K562 (cell line): ENCODE measurements at regions not wholly inside any gene's neighbourhood (a gene's known extent, or its start where the extent isn't known, plus 50 kb on each side); places are given as distances from the start of the nearest gene placed in this dataset.
A peak's percentile ranks its signal among the peaks of the same experiment; 100 is the strongest.

ENCODE experiments used
- AFF4 ChIP-seq: sonication (generic); formaldehyde crosslinking; IDR thresholded peaks from 2 replicates; pipeline ENCODE4 v1.8.0; 2023; ENCODE audit warnings: mild to moderate bottlenecking, missing genetic modification reagents
- ARID1B ChIP-seq: fragments of 450-650 bp; IDR thresholded peaks from 2 replicates; pipeline ENCODE4 v1.6.1; 2016; ENCODE audit warnings: antibody characterized with exemption, mild to moderate bottlenecking, inconsistent platforms
- BCL6 ChIP-seq: fragments of 250-450 bp; sonication (Bioruptor Pico); IDR thresholded peaks from 2 replicates; pipeline ENCODE4 v1.4.0; 2020
- CBFA2T3 ChIP-seq: fragments of 450-650 bp; IDR thresholded peaks from 2 replicates; pipeline ENCODE4 v1.6.1; 2017
- E2F1 ChIP-seq: sonication (generic); formaldehyde crosslinking; IDR thresholded peaks from 2 replicates; pipeline ENCODE4 v1.8.1; 2023; ENCODE audit warnings: mild to moderate bottlenecking, missing genetic modification reagents, moderate library complexity
- EWSR1 ChIP-seq: fragments of 450-650 bp; IDR thresholded peaks from 2 replicates; pipeline ENCODE4 v1.6.1; 2018; ENCODE audit warnings: borderline replicate concordance, mild to moderate bottlenecking, low read depth, moderate library complexity; ENCODE audit not compliant: partially characterized antibody
- GATA2 ChIP-seq: sonication (generic); formaldehyde crosslinking; IDR thresholded peaks from 2 replicates; pipeline ENCODE4 v1.4.0; 2020; ENCODE audit warnings: mild to moderate bottlenecking, missing genetic modification reagents
- HDAC3 ChIP-seq: fragments of 450-650 bp; IDR thresholded peaks from 2 replicates; pipeline ENCODE4 v1.6.1; 2018; ENCODE audit warnings: borderline replicate concordance, mild to moderate bottlenecking, moderate library complexity; ENCODE audit not compliant: partially characterized antibody
- JUND ChIP-seq, 2 experiments: IDR thresholded peaks; 2 replicates in 1 of 2; 3 replicates in 1 of 2; pipeline ENCODE4 v1.6.1; 2011; ENCODE audit warnings: borderline replicate concordance in 2 of 2, low read depth in 2 of 2, low read length in 2 of 2, improper control_type of control experiment in 1 of 2, missing biosample characterization in 1 of 2, missing genetic modification characterization in 1 of 2, missing genetic modification reagents in 1 of 2
- MTA3 ChIP-seq: fragments of 450-650 bp; formaldehyde crosslinking; IDR thresholded peaks from 2 replicates; pipeline ENCODE4 v1.6.1; 2017; ENCODE audit warnings: mild to moderate bottlenecking, borderline replicate concordance
- NFE2 ChIP-seq: IDR thresholded peaks from 2 replicates; pipeline ENCODE4 v1.6.1; 2014; ENCODE audit warnings: antibody characterized with exemption, low read depth
- NFE2L1 ChIP-seq: fragments of 450-650 bp; IDR thresholded peaks from 2 replicates; pipeline ENCODE4 v1.6.1; 2016; ENCODE audit warnings: missing genetic modification characterization, low read depth, mild to moderate bottlenecking, missing compliant biosample characterization, moderate library complexity, borderline replicate concordance
- TAL1 ChIP-seq: fragments of 450-650 bp; IDR thresholded peaks from 2 replicates; pipeline ENCODE4 v1.6.1; 2016; ENCODE audit warnings: mild to moderate bottlenecking
- TBP ChIP-seq: optimal IDR thresholded peaks from 2 replicates; pipeline ENCODE3; 2011; ENCODE audit warnings: low read depth, low read length, improper control_type of control experiment
- ZBTB26 ChIP-seq: fragments of 450-650 bp; formaldehyde crosslinking; IDR thresholded peaks from 2 replicates; pipeline ENCODE4 v1.4.0; 2022; ENCODE audit warnings: missing genetic modification characterization
- ZBTB33 ChIP-seq: sonication (generic); formaldehyde crosslinking; IDR thresholded peaks from 2 replicates; pipeline ENCODE4 v1.8.1; 2023; ENCODE audit warnings: mild to moderate bottlenecking, missing genetic modification reagents
- ZBTB7A ChIP-seq: IDR thresholded peaks from 2 replicates; pipeline ENCODE4 v1.6.1; 2011; ENCODE audit warnings: low read depth, mild to moderate bottlenecking, low read length, moderate library complexity, borderline replicate concordance; ENCODE audit not compliant: control insufficient read depth
- ZNF217 ChIP-seq: sonication (generic); formaldehyde crosslinking; IDR thresholded peaks from 2 replicates; pipeline ENCODE4 v1.8.0; 2022; ENCODE audit warnings: mild to moderate bottlenecking, missing genetic modification reagents

- TF ChIP-seq TAL1 (0 out of 2 replicates have a peak, but pooled peaks have one; percentile 20), ZBTB33 (CRISPR knock-in tag) (no peak), ZBTB7A (no peak), JUND (IDR thresholded peaks at IDR 0.05; ENCODE audit: borderline replicate concordance, low read depth, low read length) (no peak), JUND (tag; IDR thresholded peaks at IDR 0.05; ENCODE audit: borderline replicate concordance, low read depth, low read length) (no peak), EWSR1 (no peak), E2F1 (no peak), NFE2 (no peak), TBP (no peak), ZBTB26 (CRISPR knock-in tag) (no peak), MTA3 (0 out of 2 replicates have a peak, but pooled peaks have one; percentile 49), CBFA2T3 (peak; percentile 21; the same call in 1 of the 2 replicates), ZNF217 (CRISPR knock-in tag) (no peak), AFF4 (CRISPR knock-in tag) (no peak), GATA2 (CRISPR knock-in tag) (peak; percentile 61), NFE2L1 (no peak), BCL6 (CRISPR knock-in tag) (no peak), HDAC3 (no peak), ARID1B (no peak)
Observed at GRCh38 chr7:65307651-65308299, 65.9 kb upstream of the ZNF92 start (continued).
